ENCODE measurements at regions not wholly inside any gene's neighbourhood (a gene's known extent, or its start where the extent isn't known, plus 50 kb on each side); places are given as distances from the start of the nearest gene placed in this dataset.

GRCh38 chr1:240712014-240712731, 100.2 kb upstream of the GREM2 start:
- TF ChIP-seq POLR2AphosphoS5 (IDR thresholded peaks at IDR 0.05; ENCODE audit: low read depth) (no peak), CTCF (IDR thresholded peaks at IDR 0.05; ENCODE audit: insufficient read depth, low read length) (no peak), GABPA (IDR thresholded peaks at IDR 0.05; ENCODE audit: low read depth) (no peak)

All from HL-60 (cell line).